ENCODE measurements at regions not wholly inside any gene's neighbourhood (a gene's known extent, or its start where the extent isn't known, plus 50 kb on each side); places are given as distances from the start of the nearest gene placed in this dataset.

- TF ChIP-seq CTCF (conservative IDR thresholded peaks at IDR 0.05 in 1 of 2, IDR thresholded peaks at IDR 0.05 in 1 of 2; ENCODE audit: low read depth in 1 of 2, low read length in 2 of 2) = no peak
- no peak for TF ChIP-seq EZH2 (IDR thresholded peaks at IDR 0.05; ENCODE audit: low read length, missing control alignments)
Observed at GRCh38 chr3:30513374-30514152, 92.8 kb upstream of the TGFBR2 start.

Measured in fibroblast of lung (primary cell).